WTC11 (cell line): ENCODE measurements at regions not wholly inside any gene's neighbourhood (a gene's known extent, or its start where the extent isn't known, plus 50 kb on each side); places are given as distances from the start of the nearest gene placed in this dataset.

Experiments used
- ATF6 ChIP-seq: sonication (generic); formaldehyde crosslinking; IDR thresholded peaks from 2 replicates; pipeline ENCODE4 v1.8.1; 2023; ENCODE audit warnings: mild to moderate bottlenecking, missing genetic modification reagents
- CTCF ChIP-seq: fragments of 200-600 bp; IDR thresholded peaks from 2 replicates; pipeline ENCODE4 v1.8.0; 2022; ENCODE audit warnings: antibody characterized with exemption
- GTF2I ChIP-seq: fragments of 250-450 bp; sonication (Bioruptor Pico); conservative IDR thresholded peaks from 2 replicates; pipeline ENCODE4 v1.4.0; 2021; ENCODE audit warnings: mild to moderate bottlenecking
- IRF2 ChIP-seq: sonication (generic); formaldehyde crosslinking; IDR thresholded peaks from 2 replicates; pipeline ENCODE4 v1.8.0; 2022; ENCODE audit warnings: low read depth, missing genetic modification reagents, borderline replicate concordance
- JUN ChIP-seq: sonication (generic); formaldehyde crosslinking; IDR thresholded peaks from 2 replicates; pipeline ENCODE4 v1.8.0; 2023; ENCODE audit warnings: mild to moderate bottlenecking, missing genetic modification reagents
- TF ChIP-seq, protein P1 (sequence below): sonication (generic); formaldehyde crosslinking; IDR thresholded peaks from 2 replicates; pipeline ENCODE4 v1.8.1; 2023; ENCODE audit warnings: mild to moderate bottlenecking, missing genetic modification reagents, moderate library complexity
- TF ChIP-seq, protein P2 (sequence below): sonication (generic); formaldehyde crosslinking; IDR thresholded peaks from 2 replicates; pipeline ENCODE4 v1.8.0; 2022; ENCODE audit warnings: mild to moderate bottlenecking, missing genetic modification reagents
- TF ChIP-seq, protein P3 (sequence below): sonication (generic); formaldehyde crosslinking; IDR thresholded peaks from 2 replicates; pipeline ENCODE4 v1.8.0; 2022; ENCODE audit warnings: mild to moderate bottlenecking, missing genetic modification reagents
- TF ChIP-seq, protein P4 (sequence below): sonication (generic); formaldehyde crosslinking; IDR thresholded peaks from 2 replicates; pipeline ENCODE4 v1.8.1; 2022; ENCODE audit warnings: low read depth, missing genetic modification reagents, borderline replicate concordance

DNA sequence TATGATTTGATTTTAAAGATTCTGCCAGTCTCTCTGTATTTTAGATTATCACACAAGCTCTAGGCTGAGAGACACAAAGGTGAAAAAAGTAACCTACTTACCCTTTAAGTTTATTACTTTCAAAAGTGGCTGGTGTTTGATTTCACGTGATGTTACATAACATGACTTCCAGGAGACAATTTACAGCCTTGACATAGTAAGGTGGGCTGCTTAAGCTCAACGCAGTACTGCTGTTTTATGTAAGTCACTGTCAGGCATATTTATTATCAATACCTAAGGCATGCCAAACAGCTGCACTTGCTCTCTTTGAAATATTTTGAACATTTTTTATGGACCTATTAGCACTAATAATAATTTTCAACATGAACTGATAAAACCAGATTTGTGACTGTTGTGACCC is 451.5 kb upstream of the FAM241A start:
- TF ChIP-seq, protein P1, sequence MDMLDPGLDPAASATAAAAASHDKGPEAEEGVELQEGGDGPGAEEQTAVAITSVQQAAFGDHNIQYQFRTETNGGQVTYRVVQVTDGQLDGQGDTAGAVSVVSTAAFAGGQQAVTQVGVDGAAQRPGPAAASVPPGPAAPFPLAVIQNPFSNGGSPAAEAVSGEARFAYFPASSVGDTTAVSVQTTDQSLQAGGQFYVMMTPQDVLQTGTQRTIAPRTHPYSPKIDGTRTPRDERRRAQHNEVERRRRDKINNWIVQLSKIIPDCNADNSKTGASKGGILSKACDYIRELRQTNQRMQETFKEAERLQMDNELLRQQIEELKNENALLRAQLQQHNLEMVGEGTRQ (CRISPR knock-in tag) = no peak
- TF ChIP-seq JUN (CRISPR knock-in tag) (no peak), CTCF (no peak), IRF2 (CRISPR knock-in tag) (no peak), ATF6 (no peak), GTF2I (CRISPR knock-in tag) (no peak)
- TF ChIP-seq, protein P2, sequence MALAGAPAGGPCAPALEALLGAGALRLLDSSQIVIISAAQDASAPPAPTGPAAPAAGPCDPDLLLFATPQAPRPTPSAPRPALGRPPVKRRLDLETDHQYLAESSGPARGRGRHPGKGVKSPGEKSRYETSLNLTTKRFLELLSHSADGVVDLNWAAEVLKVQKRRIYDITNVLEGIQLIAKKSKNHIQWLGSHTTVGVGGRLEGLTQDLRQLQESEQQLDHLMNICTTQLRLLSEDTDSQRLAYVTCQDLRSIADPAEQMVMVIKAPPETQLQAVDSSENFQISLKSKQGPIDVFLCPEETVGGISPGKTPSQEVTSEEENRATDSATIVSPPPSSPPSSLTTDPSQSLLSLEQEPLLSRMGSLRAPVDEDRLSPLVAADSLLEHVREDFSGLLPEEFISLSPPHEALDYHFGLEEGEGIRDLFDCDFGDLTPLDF (CRISPR knock-in tag) = no peak
- TF ChIP-seq, protein P3, sequence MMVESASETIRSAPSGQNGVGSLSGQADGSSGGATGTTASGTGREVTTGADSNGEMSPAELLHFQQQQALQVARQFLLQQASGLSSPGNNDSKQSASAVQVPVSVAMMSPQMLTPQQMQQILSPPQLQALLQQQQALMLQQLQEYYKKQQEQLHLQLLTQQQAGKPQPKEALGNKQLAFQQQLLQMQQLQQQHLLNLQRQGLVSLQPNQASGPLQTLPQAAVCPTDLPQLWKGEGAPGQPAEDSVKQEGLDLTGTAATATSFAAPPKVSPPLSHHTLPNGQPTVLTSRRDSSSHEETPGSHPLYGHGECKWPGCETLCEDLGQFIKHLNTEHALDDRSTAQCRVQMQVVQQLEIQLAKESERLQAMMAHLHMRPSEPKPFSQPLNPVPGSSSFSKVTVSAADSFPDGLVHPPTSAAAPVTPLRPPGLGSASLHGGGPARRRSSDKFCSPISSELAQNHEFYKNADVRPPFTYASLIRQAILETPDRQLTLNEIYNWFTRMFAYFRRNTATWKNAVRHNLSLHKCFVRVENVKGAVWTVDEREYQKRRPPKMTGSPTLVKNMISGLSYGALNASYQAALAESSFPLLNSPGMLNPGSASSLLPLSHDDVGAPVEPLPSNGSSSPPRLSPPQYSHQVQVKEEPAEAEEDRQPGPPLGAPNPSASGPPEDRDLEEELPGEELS (CRISPR knock-in tag) = no peak
- TF ChIP-seq, protein P4, sequence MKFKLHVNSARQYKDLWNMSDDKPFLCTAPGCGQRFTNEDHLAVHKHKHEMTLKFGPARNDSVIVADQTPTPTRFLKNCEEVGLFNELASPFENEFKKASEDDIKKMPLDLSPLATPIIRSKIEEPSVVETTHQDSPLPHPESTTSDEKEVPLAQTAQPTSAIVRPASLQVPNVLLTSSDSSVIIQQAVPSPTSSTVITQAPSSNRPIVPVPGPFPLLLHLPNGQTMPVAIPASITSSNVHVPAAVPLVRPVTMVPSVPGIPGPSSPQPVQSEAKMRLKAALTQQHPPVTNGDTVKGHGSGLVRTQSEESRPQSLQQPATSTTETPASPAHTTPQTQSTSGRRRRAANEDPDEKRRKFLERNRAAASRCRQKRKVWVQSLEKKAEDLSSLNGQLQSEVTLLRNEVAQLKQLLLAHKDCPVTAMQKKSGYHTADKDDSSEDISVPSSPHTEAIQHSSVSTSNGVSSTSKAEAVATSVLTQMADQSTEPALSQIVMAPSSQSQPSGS (CRISPR knock-in tag) = no peak
